GM18499 (cell line): ENCODE measurements at regions not wholly inside any gene's neighbourhood (a gene's known extent, or its start where the extent isn't known, plus 50 kb on each side); places are given as distances from the start of the nearest gene placed in this dataset.

ENCODE experiments used
- ATAC-seq: cut with Tn5 transposase; IDR thresholded peaks from one replicate; pipeline ENCODE4 v1.9.1; 2021; ENCODE audit warnings: moderate number of reproducible peaks; ENCODE audit not compliant: insufficient read depth, unreplicated experiment

- no peak for ATAC-seq
Observed at GRCh38 chr4:24131954-24132673, 242.3 kb upstream of the PPARGC1A start.

GRCh38 chr4:24130637-24131036 lies 240.8 kb upstream of the PPARGC1A start:
- no peak for ATAC-seq

- no peak for ATAC-seq
Observed at GRCh38 chr4:24126776-24127175, 236.9 kb upstream of the PPARGC1A start.

GRCh38 chr4:24121395-24122175 lies 231.7 kb upstream of the PPARGC1A start:
- no peak for ATAC-seq

- no peak for ATAC-seq
Observed at GRCh38 chr4:24117975-24118374, 228.1 kb upstream of the PPARGC1A start.

- ATAC-seq: no peak
Observed at GRCh38 chr4:24116107-24116506, 226.3 kb upstream of the PPARGC1A start.

GRCh38 chr4:24114919-24115500 lies 225.2 kb upstream of the PPARGC1A start:
- no peak for ATAC-seq

- ATAC-seq: no peak
Observed at GRCh38 chr4:24114444-24114843, 224.6 kb upstream of the PPARGC1A start.

GRCh38 chr4:24112466-24112865 lies 222.6 kb upstream of the PPARGC1A start:
- no peak for ATAC-seq

GRCh38 chr4:24108567-24108966 lies 218.7 kb upstream of the PPARGC1A start:
- ATAC-seq: no peak

GRCh38 chr4:24105327-24106038 lies 215.6 kb upstream of the PPARGC1A start:
- no peak for ATAC-seq

GRCh38 chr4:24104158-24104565 lies 214.3 kb upstream of the PPARGC1A start:
- no peak for ATAC-seq

GRCh38 chr4:24103434-24104157 lies 213.7 kb upstream of the PPARGC1A start:
- ATAC-seq: no peak

GRCh38 chr4:24102621-24103020 lies 212.8 kb upstream of the PPARGC1A start:
- no peak for ATAC-seq

- no peak for ATAC-seq
Observed at GRCh38 chr4:24096603-24097002, 206.8 kb upstream of the PPARGC1A start.

- no peak for ATAC-seq
Observed at GRCh38 chr4:24094726-24095125, 204.9 kb upstream of the PPARGC1A start.

GRCh38 chr4:24093446-24093845 lies 203.6 kb upstream of the PPARGC1A start:
- ATAC-seq: no peak

GRCh38 chr4:24091639-24092233 lies 201.9 kb upstream of the PPARGC1A start:
- ATAC-seq: no peak

- ATAC-seq: no peak
Observed at GRCh38 chr4:24089851-24090534, 200.1 kb upstream of the PPARGC1A start.
